ENCODE measurements at regions not wholly inside any gene's neighbourhood (a gene's known extent, or its start where the extent isn't known, plus 50 kb on each side); places are given as distances from the start of the nearest gene placed in this dataset.

DNA sequence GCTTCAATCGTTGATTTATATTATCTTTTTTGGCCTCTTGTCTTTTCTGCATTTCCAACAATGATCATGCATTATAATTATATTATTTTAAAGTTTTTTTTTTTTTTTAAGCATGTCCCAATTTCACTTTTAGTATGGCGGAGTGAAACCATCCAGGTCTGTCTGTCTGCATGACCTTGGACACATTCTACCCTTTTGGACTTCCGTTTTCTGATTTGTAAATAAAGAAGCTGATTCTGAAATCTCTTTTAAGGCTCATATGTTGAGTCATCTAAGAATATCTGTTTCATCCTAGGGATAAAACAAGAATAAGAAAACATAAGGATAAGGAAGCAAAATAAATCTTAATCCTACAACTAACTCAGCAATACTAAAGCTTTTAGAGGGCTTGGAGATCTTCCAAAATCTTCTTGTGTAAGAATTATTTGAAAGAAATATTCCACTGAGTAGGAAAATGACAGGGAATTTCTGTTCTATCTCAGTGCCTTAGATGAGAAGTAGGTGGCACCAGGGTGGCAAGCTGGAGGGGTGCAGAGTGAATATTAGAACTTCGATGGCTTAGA, 195.7 kb upstream of the TOX3 start:
- TF ChIP-seq, protein P1, sequence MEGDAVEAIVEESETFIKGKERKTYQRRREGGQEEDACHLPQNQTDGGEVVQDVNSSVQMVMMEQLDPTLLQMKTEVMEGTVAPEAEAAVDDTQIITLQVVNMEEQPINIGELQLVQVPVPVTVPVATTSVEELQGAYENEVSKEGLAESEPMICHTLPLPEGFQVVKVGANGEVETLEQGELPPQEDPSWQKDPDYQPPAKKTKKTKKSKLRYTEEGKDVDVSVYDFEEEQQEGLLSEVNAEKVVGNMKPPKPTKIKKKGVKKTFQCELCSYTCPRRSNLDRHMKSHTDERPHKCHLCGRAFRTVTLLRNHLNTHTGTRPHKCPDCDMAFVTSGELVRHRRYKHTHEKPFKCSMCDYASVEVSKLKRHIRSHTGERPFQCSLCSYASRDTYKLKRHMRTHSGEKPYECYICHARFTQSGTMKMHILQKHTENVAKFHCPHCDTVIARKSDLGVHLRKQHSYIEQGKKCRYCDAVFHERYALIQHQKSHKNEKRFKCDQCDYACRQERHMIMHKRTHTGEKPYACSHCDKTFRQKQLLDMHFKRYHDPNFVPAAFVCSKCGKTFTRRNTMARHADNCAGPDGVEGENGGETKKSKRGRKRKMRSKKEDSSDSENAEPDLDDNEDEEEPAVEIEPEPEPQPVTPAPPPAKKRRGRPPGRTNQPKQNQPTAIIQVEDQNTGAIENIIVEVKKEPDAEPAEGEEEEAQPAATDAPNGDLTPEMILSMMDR (IDR thresholded peaks at IDR 0.05; ENCODE audit: insufficient read depth, low read depth, low read length) = no peak
- TF ChIP-seq EZH2 (IDR thresholded peaks at IDR 0.05; ENCODE audit: insufficient read depth, low read length) = no peak

Data from astrocyte (in vitro differentiated cells and primary cell).